ENCODE measurements at regions not wholly inside any gene's neighbourhood (a gene's known extent, or its start where the extent isn't known, plus 50 kb on each side); places are given as distances from the start of the nearest gene placed in this dataset.

DNA sequence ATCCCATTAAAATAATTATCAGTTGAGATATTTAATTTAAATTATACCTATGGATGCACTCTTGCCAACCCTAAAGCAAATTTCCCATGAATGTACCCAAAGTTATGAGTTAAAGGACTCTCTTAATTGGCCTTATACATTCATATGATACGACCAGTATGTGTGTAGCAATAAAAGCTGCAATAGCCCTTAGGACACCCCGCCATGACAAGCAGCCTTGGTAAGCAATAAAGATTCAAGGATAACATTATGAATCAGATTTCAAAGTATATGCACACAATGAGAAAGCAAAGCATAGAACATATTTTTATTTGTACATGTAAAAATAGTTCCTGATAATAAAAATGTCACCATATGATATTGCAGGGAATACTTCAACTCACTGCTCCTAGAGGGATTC lies 1699.3 kb upstream of the CDH9 start:
- Histone ChIP-seq H3K9me3 (no peaks in the 10 kb centered on the region), H3K4me1 (ENCODE audit: control insufficient read depth in 1 of 2, low read depth in 2 of 2) (no peaks in the 10 kb centered on the region), H3K36me3 (no peaks in the 10 kb centered on the region), H3K4me3 (no peak overlapping the region), H3K27ac (no peak overlapping the region), H3K27me3 (replicated peaks; ENCODE audit: insufficient read depth) (no peaks in the 10 kb centered on the region)
- TF ChIP-seq, protein P1, sequence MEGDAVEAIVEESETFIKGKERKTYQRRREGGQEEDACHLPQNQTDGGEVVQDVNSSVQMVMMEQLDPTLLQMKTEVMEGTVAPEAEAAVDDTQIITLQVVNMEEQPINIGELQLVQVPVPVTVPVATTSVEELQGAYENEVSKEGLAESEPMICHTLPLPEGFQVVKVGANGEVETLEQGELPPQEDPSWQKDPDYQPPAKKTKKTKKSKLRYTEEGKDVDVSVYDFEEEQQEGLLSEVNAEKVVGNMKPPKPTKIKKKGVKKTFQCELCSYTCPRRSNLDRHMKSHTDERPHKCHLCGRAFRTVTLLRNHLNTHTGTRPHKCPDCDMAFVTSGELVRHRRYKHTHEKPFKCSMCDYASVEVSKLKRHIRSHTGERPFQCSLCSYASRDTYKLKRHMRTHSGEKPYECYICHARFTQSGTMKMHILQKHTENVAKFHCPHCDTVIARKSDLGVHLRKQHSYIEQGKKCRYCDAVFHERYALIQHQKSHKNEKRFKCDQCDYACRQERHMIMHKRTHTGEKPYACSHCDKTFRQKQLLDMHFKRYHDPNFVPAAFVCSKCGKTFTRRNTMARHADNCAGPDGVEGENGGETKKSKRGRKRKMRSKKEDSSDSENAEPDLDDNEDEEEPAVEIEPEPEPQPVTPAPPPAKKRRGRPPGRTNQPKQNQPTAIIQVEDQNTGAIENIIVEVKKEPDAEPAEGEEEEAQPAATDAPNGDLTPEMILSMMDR (IDR thresholded peaks at IDR 0.05): no peak
- DNase-seq (ENCODE audit: low spot score): no peak
- no peak for ATAC-seq (ENCODE audit: insufficient number of reproducible peaks, low FRiP score, low read depth)

DNA sequence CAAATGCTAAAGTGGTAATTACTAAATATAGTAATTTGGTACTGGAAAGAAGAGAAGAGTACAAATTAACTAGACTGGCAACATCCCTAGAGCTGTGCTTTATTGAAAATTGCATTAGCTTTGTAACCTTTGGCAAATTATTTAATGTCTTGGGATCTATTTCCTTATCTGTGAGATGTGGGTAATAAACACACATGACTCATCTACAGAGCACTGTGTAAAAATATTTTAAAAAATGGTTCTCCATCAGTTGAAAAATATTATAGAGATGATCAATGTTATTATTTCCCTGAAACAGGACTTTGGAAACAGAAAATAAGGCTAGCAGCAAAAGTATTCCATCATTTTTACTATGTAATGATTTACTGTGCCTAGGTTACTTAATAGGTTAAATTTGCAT lies 1698.8 kb upstream of the CDH9 start:
- H3K4me1 ChIP-seq (ENCODE audit: control insufficient read depth in 1 of 2, low read depth in 2 of 2): no peaks in the 10 kb centered on the region
- no peaks in the 10 kb centered on the region for H3K36me3 ChIP-seq
- DNase-seq (ENCODE audit: low spot score): no peak
- no peak overlapping the region for H3K27ac ChIP-seq
- TF ChIP-seq, protein P1 (IDR thresholded peaks at IDR 0.05): no peak
- no peak for ATAC-seq (ENCODE audit: insufficient number of reproducible peaks, low FRiP score, low read depth)
- H3K27me3 ChIP-seq (replicated peaks; ENCODE audit: insufficient read depth): no peaks in the 10 kb centered on the region
- no peaks in the 10 kb centered on the region for H3K9me3 ChIP-seq
- H3K4me3 ChIP-seq: no peak overlapping the region

DNA sequence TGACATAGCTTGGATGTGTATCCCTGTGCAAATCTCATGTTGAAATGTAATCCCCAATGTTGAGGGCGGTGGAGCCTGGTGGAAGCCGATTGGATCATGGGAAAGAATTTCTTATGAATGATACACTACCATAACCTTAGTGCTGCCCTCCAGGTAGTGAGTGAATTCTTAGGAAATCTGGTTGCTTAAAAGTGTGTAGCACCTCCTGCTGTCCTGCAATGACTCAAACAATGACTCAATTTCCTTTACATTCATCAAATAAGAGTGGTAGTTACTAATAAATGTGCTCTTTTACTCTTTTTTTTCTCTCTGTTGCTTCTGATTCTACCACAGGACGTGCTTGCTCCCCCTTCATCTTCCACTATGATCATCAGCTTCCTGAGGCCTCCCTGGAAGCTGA lies 1696.0 kb upstream of the CDH9 start:
- H3K4me3 ChIP-seq: no peak overlapping the region
- H3K9me3 ChIP-seq: no peaks in the 10 kb centered on the region
- no peaks in the 10 kb centered on the region for H3K4me1 ChIP-seq (ENCODE audit: control insufficient read depth in 1 of 2, low read depth in 2 of 2)
- DNase-seq (ENCODE audit: low spot score) (no peak), ATAC-seq (ENCODE audit: insufficient number of reproducible peaks, low FRiP score, low read depth) (no peak)
- no peak overlapping the region for H3K27ac ChIP-seq
- no peaks in the 10 kb centered on the region for H3K36me3 ChIP-seq
- TF ChIP-seq, protein P1 (IDR thresholded peaks at IDR 0.05): no peak
- no peaks in the 10 kb centered on the region for H3K27me3 ChIP-seq (replicated peaks; ENCODE audit: insufficient read depth)

DNA sequence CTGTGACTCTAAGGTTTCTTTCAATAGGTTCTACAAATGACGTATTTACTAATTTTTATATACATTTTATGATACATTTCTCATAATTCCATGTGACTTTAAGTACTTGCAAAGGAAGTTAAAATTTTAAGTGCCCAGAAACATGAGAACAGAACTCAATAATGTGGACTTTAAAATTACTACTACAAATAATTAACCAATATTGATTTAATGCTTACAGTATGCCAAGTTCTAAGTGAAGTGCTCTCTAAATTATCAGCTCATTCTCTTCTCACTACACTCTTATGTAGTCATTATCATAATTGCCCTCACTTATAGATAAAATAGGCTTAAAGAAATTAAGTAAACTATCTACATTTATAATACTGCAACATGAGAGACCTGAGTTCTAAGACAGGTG lies 1690.7 kb upstream of the CDH9 start:
- H3K4me1 ChIP-seq (ENCODE audit: control insufficient read depth in 1 of 2, low read depth in 2 of 2): no peaks in the 10 kb centered on the region
- no peak for ATAC-seq (ENCODE audit: insufficient number of reproducible peaks, low FRiP score, low read depth)
- TF ChIP-seq, protein P1 (IDR thresholded peaks at IDR 0.05): no peak
- H3K27me3 ChIP-seq (replicated peaks; ENCODE audit: insufficient read depth): no peaks in the 10 kb centered on the region
- H3K36me3 ChIP-seq: no peaks in the 10 kb centered on the region
- no peak overlapping the region for H3K4me3 ChIP-seq
- DNase-seq (ENCODE audit: low spot score): no peak
- no peak overlapping the region for H3K27ac ChIP-seq
- H3K9me3 ChIP-seq: no peaks in the 10 kb centered on the region

DNA sequence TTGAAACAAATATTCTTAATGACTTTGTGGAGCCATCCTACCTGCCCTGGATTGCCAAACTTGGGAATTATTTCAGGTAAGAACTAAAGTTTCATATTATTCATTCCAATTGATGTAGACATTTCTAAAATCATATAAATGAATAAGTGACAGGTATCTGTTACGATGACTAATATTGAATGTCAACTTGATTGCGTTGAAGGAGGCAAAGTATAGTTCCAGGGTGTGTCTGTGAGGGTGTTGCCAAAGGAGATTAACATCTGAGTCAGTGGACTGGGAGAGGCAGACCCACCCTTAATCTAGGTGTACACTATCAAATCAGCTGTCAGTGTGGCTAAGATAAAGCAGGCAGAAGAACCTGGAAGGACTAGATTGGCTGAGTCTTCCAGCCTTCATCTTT lies 1688.4 kb upstream of the CDH9 start:
- ATAC-seq (ENCODE audit: insufficient number of reproducible peaks, low FRiP score, low read depth): no peak
- TF ChIP-seq, protein P1 (IDR thresholded peaks at IDR 0.05): no peak
- Histone ChIP-seq H3K27ac (no peak overlapping the region), H3K27me3 (replicated peaks; ENCODE audit: insufficient read depth) (no peaks in the 10 kb centered on the region), H3K36me3 (no peaks in the 10 kb centered on the region), H3K4me1 (ENCODE audit: control insufficient read depth in 1 of 2, low read depth in 2 of 2) (no peaks in the 10 kb centered on the region), H3K9me3 (no peaks in the 10 kb centered on the region), H3K4me3 (no peak overlapping the region)
- no peak for DNase-seq (ENCODE audit: low spot score)
